Activated T-cell treated with anti-CD3 and anti-CD28 coated beads for 24 hours (primary cell): ENCODE measurements at regions not wholly inside any gene's neighbourhood (a gene's known extent, or its start where the extent isn't known, plus 50 kb on each side); places are given as distances from the start of the nearest gene placed in this dataset.

Source experiments
- DNase-seq: peaks from one replicate; pipeline ENCODE4 v3.0.0-alpha.2; 2020; ENCODE audit warnings: low read depth

GRCh38 chr2:240347373-240347940 is 88.0 kb upstream of the GPC1 start:
- no peak for DNase-seq

GRCh38 chr2:240347949-240348500 is 87.4 kb upstream of the GPC1 start:
- DNase-seq = no peak

GRCh38 chr2:240348522-240348921 is 86.9 kb upstream of the GPC1 start:
- no peak for DNase-seq

- no peak for DNase-seq
These were observed 86.1 kb upstream of the GPC1 start for GRCh38 chr2:240349133-240350005.

GRCh38 chr2:240350006-240350355 is 85.5 kb upstream of the GPC1 start:
- no peak for DNase-seq

GRCh38 chr2:240350696-240351087 is 84.8 kb upstream of the GPC1 start:
- DNase-seq = no peak

GRCh38 chr2:240351088-240351741 is 84.2 kb upstream of the GPC1 start:
- no peak for DNase-seq

- no peak for DNase-seq
These were observed 83.5 kb upstream of the GPC1 start for GRCh38 chr2:240351826-240352426.

GRCh38 chr2:240353086-240353798 is 82.2 kb upstream of the GPC1 start:
- no peak for DNase-seq

- DNase-seq = no peak
These were observed 81.5 kb upstream of the GPC1 start for GRCh38 chr2:240353944-240354343.

GRCh38 chr2:240355001-240355891 is 80.2 kb upstream of the GPC1 start:
- DNase-seq = no peak

GRCh38 chr2:240355962-240356361 is 79.5 kb upstream of the GPC1 start:
- no peak for DNase-seq

GRCh38 chr2:240356700-240357640 is 78.5 kb upstream of the GPC1 start:
- DNase-seq = no peak

- no peak for DNase-seq
These were observed 77.8 kb upstream of the GPC1 start for GRCh38 chr2:240357641-240358012.

- no peak for DNase-seq
These were observed 77.4 kb upstream of the GPC1 start for GRCh38 chr2:240358080-240358479.

GRCh38 chr2:240358821-240359397 is 76.6 kb upstream of the GPC1 start:
- DNase-seq = no peak

- no peak for DNase-seq
These were observed 75.8 kb upstream of the GPC1 start for GRCh38 chr2:240359695-240360094.

- DNase-seq = no peak
These were observed 74.6 kb upstream of the GPC1 start for GRCh38 chr2:240360645-240361475.
